ENCODE measurements at regions not wholly inside any gene's neighbourhood (a gene's known extent, or its start where the extent isn't known, plus 50 kb on each side); places are given as distances from the start of the nearest gene placed in this dataset.

DNA sequence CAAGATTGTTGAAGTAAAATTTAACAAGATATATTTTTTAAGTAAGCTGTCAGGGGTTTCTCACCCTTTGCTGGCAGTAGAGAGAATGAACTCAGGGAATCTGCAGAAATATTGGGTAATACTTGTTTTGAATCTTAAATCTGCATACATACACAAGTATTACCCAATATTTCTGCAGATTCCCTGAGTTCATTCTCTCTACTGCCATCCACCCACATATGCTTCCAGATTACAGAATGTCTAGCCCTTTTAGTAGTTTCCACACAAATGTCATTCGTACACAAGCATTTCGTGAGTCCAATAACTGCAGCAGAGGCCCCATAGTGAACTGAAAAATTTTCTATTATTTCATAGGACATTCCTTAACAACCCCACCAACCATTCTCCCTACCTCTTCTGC, 69.6 kb upstream of the TNFRSF21 start:
- TF ChIP-seq, protein P1, sequence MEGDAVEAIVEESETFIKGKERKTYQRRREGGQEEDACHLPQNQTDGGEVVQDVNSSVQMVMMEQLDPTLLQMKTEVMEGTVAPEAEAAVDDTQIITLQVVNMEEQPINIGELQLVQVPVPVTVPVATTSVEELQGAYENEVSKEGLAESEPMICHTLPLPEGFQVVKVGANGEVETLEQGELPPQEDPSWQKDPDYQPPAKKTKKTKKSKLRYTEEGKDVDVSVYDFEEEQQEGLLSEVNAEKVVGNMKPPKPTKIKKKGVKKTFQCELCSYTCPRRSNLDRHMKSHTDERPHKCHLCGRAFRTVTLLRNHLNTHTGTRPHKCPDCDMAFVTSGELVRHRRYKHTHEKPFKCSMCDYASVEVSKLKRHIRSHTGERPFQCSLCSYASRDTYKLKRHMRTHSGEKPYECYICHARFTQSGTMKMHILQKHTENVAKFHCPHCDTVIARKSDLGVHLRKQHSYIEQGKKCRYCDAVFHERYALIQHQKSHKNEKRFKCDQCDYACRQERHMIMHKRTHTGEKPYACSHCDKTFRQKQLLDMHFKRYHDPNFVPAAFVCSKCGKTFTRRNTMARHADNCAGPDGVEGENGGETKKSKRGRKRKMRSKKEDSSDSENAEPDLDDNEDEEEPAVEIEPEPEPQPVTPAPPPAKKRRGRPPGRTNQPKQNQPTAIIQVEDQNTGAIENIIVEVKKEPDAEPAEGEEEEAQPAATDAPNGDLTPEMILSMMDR (IDR thresholded peaks at IDR 0.05; ENCODE audit: low read depth, low read length, poor library complexity, severe bottlenecking) = no peak
- TF ChIP-seq EZH2phosphoT487 (IDR thresholded peaks at IDR 0.05; ENCODE audit: borderline replicate concordance, low read length) = no peak

All from DOHH2 (cell line).